WTC11 (cell line): ENCODE measurements at regions not wholly inside any gene's neighbourhood (a gene's known extent, or its start where the extent isn't known, plus 50 kb on each side); places are given as distances from the start of the nearest gene placed in this dataset.

Source experiments
- ATAC-seq: fragments of 200-7000 bp; cut with Tn5 transposase; 2 replicates; pipeline ENCODE4 v1.10.0; 2021; ENCODE audit warnings: mild to moderate bottlenecking, moderate library complexity
- CTCF ChIA-PET: fragments of 300-600 bp; sonication (Branson Sonifier 250); formaldehyde crosslinking; loops from one replicate; lab custom pipeline; 2021; ENCODE audit warnings: antibody characterized with exemption; lab: Charles Lee
- POLR2A ChIA-PET: fragments of 350-600 bp; sonication (Branson Sonifier 250); formaldehyde crosslinking; loops from one replicate; lab custom pipeline; 2021; ENCODE audit warnings: antibody characterized with exemption; lab: Charles Lee
- DNase-seq: peaks from one replicate; pipeline ENCODE4 v3.0.0; 2021; ENCODE audit warnings: low spot score
- H3K27ac Mint-ChIP-seq: 2 replicates; pipeline ENCODE4 v1.8.0; 2021; ENCODE audit warnings: mixed read lengths
- H3K27me3 Mint-ChIP-seq: 2 replicates; pipeline ENCODE4 v1.8.0; 2021; ENCODE audit warnings: low read depth, mild to moderate bottlenecking, moderate library complexity, mixed read lengths
- H3K36me3 Mint-ChIP-seq: 2 replicates; pipeline ENCODE4 v1.8.0; 2021; ENCODE audit warnings: mixed read lengths
- H3K4me1 Mint-ChIP-seq: 2 replicates; pipeline ENCODE4 v1.8.0; 2022; ENCODE audit warnings: mixed read lengths
- H3K4me3 Mint-ChIP-seq: 2 replicates; pipeline ENCODE4 v1.8.0; 2021; ENCODE audit warnings: mild to moderate bottlenecking, moderate library complexity, mixed read lengths
- H3K9me3 Mint-ChIP-seq: 2 replicates; pipeline ENCODE4 v1.8.0; 2021; ENCODE audit warnings: mixed read lengths
- AFF4 ChIP-seq: sonication (generic); formaldehyde crosslinking; IDR thresholded peaks from 2 replicates; pipeline ENCODE4 v1.8.1; 2023; ENCODE audit warnings: mild to moderate bottlenecking, missing genetic modification reagents, borderline replicate concordance
- CREM ChIP-seq: sonication (generic); formaldehyde crosslinking; IDR thresholded peaks from 2 replicates; pipeline ENCODE4 v1.8.1; 2022; ENCODE audit warnings: mild to moderate bottlenecking, missing genetic modification reagents, moderate library complexity
- E2F1 ChIP-seq: sonication (generic); formaldehyde crosslinking; IDR thresholded peaks from 2 replicates; pipeline ENCODE4 v1.8.0; 2022; ENCODE audit warnings: mild to moderate bottlenecking, missing genetic modification reagents
- E2F5 ChIP-seq: sonication (generic); formaldehyde crosslinking; IDR thresholded peaks from 2 replicates; pipeline ENCODE4 v1.8.1; 2022; ENCODE audit warnings: mild to moderate bottlenecking, moderate library complexity, missing genetic modification reagents
- EMX1 ChIP-seq: fragments of 250-450 bp; sonication (Bioruptor Pico); IDR thresholded peaks from 2 replicates; pipeline ENCODE4 v1.8.0; 2021; ENCODE audit warnings: mild to moderate bottlenecking
- ERG ChIP-seq: fragments of 250-450 bp; sonication (Bioruptor Pico); IDR thresholded peaks from 2 replicates; pipeline ENCODE4 v1.8.0; 2021; ENCODE audit warnings: mild to moderate bottlenecking
- ESRRA ChIP-seq: sonication (generic); formaldehyde crosslinking; IDR thresholded peaks from 2 replicates; pipeline ENCODE4 v1.8.1; 2022; ENCODE audit warnings: mild to moderate bottlenecking, missing genetic modification reagents, borderline replicate concordance
- GABPB1 ChIP-seq: sonication (generic); formaldehyde crosslinking; IDR thresholded peaks from 2 replicates; pipeline ENCODE4 v1.8.1; 2023; ENCODE audit warnings: mild to moderate bottlenecking, missing genetic modification reagents
- HMGA2 ChIP-seq: fragments of 250-450 bp; sonication (Bioruptor Pico); IDR thresholded peaks from 2 replicates; pipeline ENCODE4 v1.4.0; 2021; ENCODE audit warnings: mild to moderate bottlenecking, moderate library complexity
- IRF2 ChIP-seq: sonication (generic); formaldehyde crosslinking; IDR thresholded peaks from 2 replicates; pipeline ENCODE4 v1.8.0; 2022; ENCODE audit warnings: low read depth, missing genetic modification reagents, borderline replicate concordance
- JAZF1 ChIP-seq: fragments of 250-450 bp; sonication (Bioruptor Pico); IDR thresholded peaks from 2 replicates; pipeline ENCODE4 v1.9.0; 2021; ENCODE audit warnings: moderate library complexity, mild to moderate bottlenecking, inconsistent platforms
- JUN ChIP-seq: sonication (generic); formaldehyde crosslinking; IDR thresholded peaks from 2 replicates; pipeline ENCODE4 v1.8.0; 2023; ENCODE audit warnings: mild to moderate bottlenecking, missing genetic modification reagents
- MAX ChIP-seq: sonication (generic); formaldehyde crosslinking; IDR thresholded peaks from 2 replicates; pipeline ENCODE4 v1.8.0; 2022; ENCODE audit warnings: mild to moderate bottlenecking, missing genetic modification reagents
- NR1H2 ChIP-seq: sonication (generic); formaldehyde crosslinking; IDR thresholded peaks from 2 replicates; pipeline ENCODE4 v1.9.0; 2021; ENCODE audit warnings: mild to moderate bottlenecking, moderate library complexity, missing genetic modification reagents
- NR2C2 ChIP-seq: sonication (generic); formaldehyde crosslinking; IDR thresholded peaks from 2 replicates; pipeline ENCODE4 v1.8.0; 2022; ENCODE audit warnings: mild to moderate bottlenecking, missing genetic modification reagents
- PRRX2 ChIP-seq: fragments of 250-450 bp; sonication (Bioruptor Pico); IDR thresholded peaks from 2 replicates; pipeline ENCODE4 v1.8.0; 2021; ENCODE audit warnings: mild to moderate bottlenecking
- RORB ChIP-seq: fragments of 250-450 bp; sonication (Bioruptor Pico); IDR thresholded peaks from 2 replicates; pipeline ENCODE4 v1.9.0; 2021; ENCODE audit warnings: mild to moderate bottlenecking
- USF2 ChIP-seq: sonication (generic); formaldehyde crosslinking; IDR thresholded peaks from 2 replicates; pipeline ENCODE4 v1.8.1; 2023; ENCODE audit warnings: mild to moderate bottlenecking, missing genetic modification reagents, moderate library complexity
- ZNF532 ChIP-seq: fragments of 250-450 bp; sonication (Bioruptor Pico); IDR thresholded peaks from 2 replicates; pipeline ENCODE4 v1.9.0; 2021; ENCODE audit warnings: mild to moderate bottlenecking, borderline replicate concordance
- ZSCAN18 ChIP-seq: fragments of 250-450 bp; sonication (Bioruptor Pico); IDR thresholded peaks from 2 replicates; pipeline ENCODE4 v2.1.2; 2022; ENCODE audit warnings: mild to moderate bottlenecking, moderate library complexity

- Mint-ChIP-seq H3K27me3 (peaks cover 35% of the 10 kb centered on the region), H3K4me3 (no peak overlapping the region), H3K9me3 (no peaks in the 10 kb centered on the region), H3K36me3 (no peaks in the 10 kb centered on the region), H3K27ac (no peak overlapping the region), H3K4me1 (peaks cover 23% of the 10 kb centered on the region)
- POLR2A ChIA-PET: no interaction called here
- DNase-seq (no peak), ATAC-seq (no peak)
- CTCF ChIA-PET: interaction anchor here (1.2 kb wide), 1 partner anchor 26 kb away, joined by 4 read pairs; no protein-coding TSS in a partner anchor
- no peak for TF ChIP-seq HMGA2 (CRISPR knock-in tag)
- TF ChIP-seq MAX: no peak
- TF ChIP-seq ZSCAN18 (CRISPR knock-in tag): no peak
- no peak for TF ChIP-seq EMX1
- TF ChIP-seq E2F5 (CRISPR knock-in tag): no peak
- TF ChIP-seq USF2 (CRISPR knock-in tag): no peak
- TF ChIP-seq JAZF1 (CRISPR knock-in tag): no peak
- no peak for TF ChIP-seq NR2C2 (CRISPR knock-in tag)
- TF ChIP-seq ERG (CRISPR knock-in tag): no peak
- TF ChIP-seq ESRRA (CRISPR knock-in tag): no peak
- TF ChIP-seq ZNF532: no peak
- TF ChIP-seq IRF2: no peak
- TF ChIP-seq JUN (CRISPR knock-in tag): no peak
- TF ChIP-seq, all 79 proteins: peak for 0
Observed at GRCh38 chr11:115653076-115653475, 148.9 kb upstream of the CADM1 start.

GRCh38 chr11:115652496-115652895 is 148.3 kb upstream of the CADM1 start:
- no peak overlapping the region for H3K27ac Mint-ChIP-seq
- no peaks in the 10 kb centered on the region for H3K9me3 Mint-ChIP-seq
- ChIA-PET CTCF (no interaction called here), POLR2A (interaction anchor here (0.6 kb wide), 1 partner anchor 41 kb away, joined by 5 read pairs; no protein-coding TSS in a partner anchor)
- no peak overlapping the region for H3K4me3 Mint-ChIP-seq
- H3K36me3 Mint-ChIP-seq: no peaks in the 10 kb centered on the region
- no peak for DNase-seq
- H3K27me3 Mint-ChIP-seq: peaks cover 32% of the 10 kb centered on the region
- no peak for ATAC-seq
- H3K4me1 Mint-ChIP-seq: peaks cover 23% of the 10 kb centered on the region
- TF ChIP-seq JAZF1 (CRISPR knock-in tag) (no peak), CREM (CRISPR knock-in tag) (no peak), PRRX2 (CRISPR knock-in tag) (no peak), AFF4 (CRISPR knock-in tag) (no peak), NR1H2 (CRISPR knock-in tag) (no peak), USF2 (CRISPR knock-in tag) (no peak), GABPB1 (CRISPR knock-in tag) (no peak), E2F1 (CRISPR knock-in tag) (no peak), RORB (no peak)
